ENCODE measurements at regions not wholly inside any gene's neighbourhood (a gene's known extent, or its start where the extent isn't known, plus 50 kb on each side); places are given as distances from the start of the nearest gene placed in this dataset.

DNA sequence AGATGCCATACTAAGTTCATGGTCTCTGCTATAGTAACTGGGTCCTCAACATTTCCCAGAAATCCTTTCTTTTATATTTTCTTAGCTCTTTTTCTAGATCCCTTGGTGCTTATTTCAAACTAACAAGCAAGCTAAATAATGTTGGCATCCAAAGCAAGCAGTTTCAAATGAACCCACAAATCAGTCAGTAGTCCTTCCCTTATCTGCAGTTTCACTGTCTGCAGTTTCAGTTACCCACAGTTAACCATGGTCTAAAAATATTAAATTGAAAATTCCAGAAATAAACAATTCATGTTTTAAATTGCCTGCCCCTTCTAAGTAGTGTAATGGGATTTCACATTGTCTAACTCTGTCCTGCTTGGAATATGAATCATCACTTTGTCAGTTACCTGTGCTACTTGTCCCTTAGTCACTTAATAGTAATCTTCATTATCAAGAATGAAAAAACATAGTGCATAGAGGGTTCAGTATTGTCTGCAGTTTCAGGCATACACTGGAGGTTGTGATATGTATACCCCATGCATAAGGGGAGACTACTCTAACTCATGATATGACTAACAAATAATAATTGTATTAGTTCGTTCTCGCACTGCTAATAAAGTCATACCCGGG lies 633.7 kb downstream of the MECOM start:
- TF ChIP-seq POLR2A (IDR thresholded peaks at IDR 0.05) (no peak), CTCF (IDR thresholded peaks at IDR 0.05) (no peak)

All from ovary (tissue), 3 donors.